AG04450 (cell line): ENCODE measurements at regions not wholly inside any gene's neighbourhood (a gene's known extent, or its start where the extent isn't known, plus 50 kb on each side); places are given as distances from the start of the nearest gene placed in this dataset.

ENCODE experiments used
- CTCF ChIA-PET: fragments of 300-600, 350-600 bp; formaldehyde crosslinking; extraction: SDS; loops from one replicate; lab custom pipeline; 2022; ENCODE audit warnings: antibody characterized with exemption, inconsistent platforms; lab: Charles Lee
- POLR2A ChIA-PET: fragments of 350-600 bp; formaldehyde crosslinking; extraction: SDS; loops from one replicate; lab custom pipeline; 2021; ENCODE audit warnings: antibody characterized with exemption, inconsistent platforms; lab: Yijun Ruan, JAX
- DNase-seq: peaks from one replicate; pipeline ENCODE4 v3.0.0-alpha.2; 2011; ENCODE audit warnings: low read depth, low spot score
- H3K27ac ChIP-seq: one replicate; pipeline ENCODE4 v1.5.1; 2012; ENCODE audit warnings: low read depth, low read length, control low read depth
- H3K27me3 ChIP-seq: one replicate; pipeline ENCODE4 v1.6.0; 2012; ENCODE audit warnings: low read length; ENCODE audit not compliant: control insufficient read depth, insufficient read depth
- H3K4me3 ChIP-seq: 2 replicates; pipeline ENCODE4 v1.5.1; 2011; ENCODE audit warnings: mild to moderate bottlenecking, low read depth, low read length, control low read depth
- H3K9me3 ChIP-seq: 2 replicates; pipeline ENCODE4 v1.5.1; 2012; ENCODE audit warnings: low read length; ENCODE audit not compliant: control insufficient read depth, insufficient read depth
- CTCF ChIP-seq: IDR thresholded peaks from 2 replicates; pipeline ENCODE4 v1.5.1; 2011; ENCODE audit warnings: low read depth, low read length, control low read depth, inconsistent platforms

- DNase-seq, result no peak
- no peaks in the 10 kb centered on the region for H3K9me3 ChIP-seq
- CTCF ChIA-PET, result no interaction called here
- POLR2A ChIA-PET, result interaction anchor here (1.4 kb wide), 1 partner anchor 13 kb away, joined by 4 read pairs; no protein-coding TSS in a partner anchor
- no peak overlapping the region for H3K4me3 ChIP-seq
- TF ChIP-seq CTCF, result no peak
- H3K27me3 ChIP-seq, result no peaks in the 10 kb centered on the region
- H3K27ac ChIP-seq, result no peak overlapping the region
Observed at GRCh38 chr5:82418608-82418950, 140.4 kb upstream of the RPS23 start.

- H3K27me3 ChIP-seq, result no peaks in the 10 kb centered on the region
- ChIA-PET CTCF (interaction anchor here (0.9 kb wide), 1 partner anchor 66 kb away, joined by 3 read pairs; no protein-coding TSS in a partner anchor), POLR2A (interaction anchor here (1.4 kb wide), 1 partner anchor 13 kb away, joined by 4 read pairs; no protein-coding TSS in a partner anchor)
- no peak for TF ChIP-seq CTCF
- no peak overlapping the region for H3K4me3 ChIP-seq
- no peak for DNase-seq
- no peak overlapping the region for H3K27ac ChIP-seq
- no peaks in the 10 kb centered on the region for H3K9me3 ChIP-seq
Observed at GRCh38 chr5:82417776-82418607, 139.8 kb upstream of the RPS23 start.

GRCh38 chr5:82416512-82416911 lies 138.4 kb upstream of the RPS23 start:
- DNase-seq, result no peak
- no peak overlapping the region for H3K4me3 ChIP-seq
- CTCF ChIA-PET, result no interaction called here
- no peak for TF ChIP-seq CTCF
- POLR2A ChIA-PET, result no interaction called here
- no peak overlapping the region for H3K27ac ChIP-seq
- H3K27me3 ChIP-seq, result no peaks in the 10 kb centered on the region
- no peaks in the 10 kb centered on the region for H3K9me3 ChIP-seq

GRCh38 chr5:82414041-82414388 lies 135.9 kb upstream of the RPS23 start:
- Histone ChIP-seq H3K27me3 (no peaks in the 10 kb centered on the region), H3K4me3 (no peak overlapping the region), H3K9me3 (no peaks in the 10 kb centered on the region), H3K27ac (no peak overlapping the region)
- CTCF ChIA-PET, result interaction anchor here (0.5 to 2.0 kb wide), 2 partner anchors 13 to 62 kb away, joined by 8 to 10 read pairs; no protein-coding TSS in a partner anchor
- POLR2A ChIA-PET, result interaction anchor here (0.7 to 1.0 kb wide), 3 partner anchors 25 to 974 kb away, joined by 3 to 6 read pairs (median 4); no protein-coding TSS in a partner anchor
- no peak for DNase-seq
- TF ChIP-seq CTCF, result no peak
